GM12878 (cell line): ENCODE measurements at regions not wholly inside any gene's neighbourhood (a gene's known extent, or its start where the extent isn't known, plus 50 kb on each side); places are given as distances from the start of the nearest gene placed in this dataset.

Experiments
- ATAC-seq: fragments of 200-7000 bp; cut with Tn5 transposase; 3 replicates; pipeline ENCODE4 v1.9.1; 2020; ENCODE audit warnings: mild to moderate bottlenecking, moderate library complexity
- BruUV-seq: library from RNA; stranded (reverse); fragments of 400-500 nt; replicated peaks from 2 replicates; lab custom pipeline; 2021; lab: Mats Ljungman, UMichigan
- CTCF ChIA-PET: fragments of 300-600 bp; sonication (Branson Sonifier 250); formaldehyde crosslinking; extraction: SDS; loops from one replicate; lab custom pipeline; 2021; ENCODE audit warnings: inconsistent platforms; lab: Yijun Ruan, JAX
- POLR2A ChIA-PET: fragments of 350-600 bp; formaldehyde crosslinking; extraction: SDS; loops from one replicate; lab custom pipeline; 2021; ENCODE audit warnings: inconsistent platforms; lab: Charles Lee
- RAD21 ChIA-PET: fragments of 300-600 bp; sonication (Branson Sonifier 250); formaldehyde crosslinking; loops from one replicate; lab custom pipeline; 2023; ENCODE audit warnings: antibody characterized with exemption; ENCODE audit not compliant: unreplicated experiment; lab: Charles Lee
- SMC1A ChIA-PET: fragments of 300-600 bp; sonication (Branson Sonifier 250); formaldehyde crosslinking; loops from one replicate; lab custom pipeline; 2023; ENCODE audit not compliant: unreplicated experiment, uncharacterized antibody; lab: Charles Lee
- DNase-seq: peaks from one replicate; pipeline ENCODE4 v3.0.0-alpha.2; 2011; ENCODE audit warnings: low read depth, low spot score
- FAIRE-seq: peaks from 3 replicates; lab custom pipeline; 2011; peaks lifted over from hg19 to GRCh38; lab: Jason Lieb, UNC
- H2AFZ ChIP-seq: 2 replicates; pipeline ENCODE4 v1.6.0; 2011; ENCODE audit warnings: low read depth, low read length, control low read depth; ENCODE audit not compliant: control insufficient read depth
- H3K27ac ChIP-seq: 2 replicates; pipeline ENCODE4 v1.5.1; 2011; ENCODE audit warnings: control low read depth; ENCODE audit not compliant: control insufficient read depth, insufficient read depth
- H3K27me3 ChIP-seq, 2 experiments: replicated peaks in 1 of 2; 2 replicates each; pipeline versions ENCODE4 v1.6.0 to v1.6.1; 2011; ENCODE audit warnings: low read length in 1 of 2; ENCODE audit not compliant: control insufficient read depth in 2 of 2, insufficient read depth in 2 of 2
- H3K36me3 ChIP-seq, 2 experiments: 2 replicates each; pipeline ENCODE4 v1.5.1; 2011; ENCODE audit warnings: low read length in 1 of 2; ENCODE audit not compliant: control insufficient read depth in 2 of 2, insufficient read depth in 2 of 2
- H3K4me1 ChIP-seq: 2 replicates; pipeline ENCODE4 v1.6.1; 2011; ENCODE audit warnings: mild to moderate bottlenecking, low read length, moderate library complexity, mixed read lengths; ENCODE audit not compliant: control insufficient read depth, insufficient read depth
- H3K4me2 ChIP-seq: 2 replicates; pipeline ENCODE4 v1.6.0; 2011; ENCODE audit warnings: control low read depth; ENCODE audit not compliant: control insufficient read depth, insufficient read depth
- H3K4me3 ChIP-seq: fragments of 200-600 bp; sonication (generic); 2 replicates; pipeline ENCODE4 v1.5.1; 2016
- H3K79me2 ChIP-seq: 2 replicates; pipeline ENCODE4 v1.6.0; 2011; ENCODE audit warnings: low read length; ENCODE audit not compliant: control insufficient read depth, insufficient read depth
- H3K9ac ChIP-seq: 2 replicates; pipeline ENCODE4 v1.8.0; 2011; ENCODE audit warnings: low read length, control low read depth, mixed read lengths; ENCODE audit not compliant: control insufficient read depth, insufficient read depth
- H3K9me3 ChIP-seq: replicated peaks from 3 replicates; pipeline ENCODE4 v1.5.1; 2011; ENCODE audit warnings: mild to moderate bottlenecking, low read length; ENCODE audit not compliant: control insufficient read depth, insufficient read depth
- H4K20me1 ChIP-seq: 2 replicates; pipeline ENCODE4 v1.6.0; 2011; ENCODE audit not compliant: control insufficient read depth, insufficient read depth
- DPF2 ChIP-seq: fragments of 450-650 bp; IDR thresholded peaks from 2 replicates; pipeline ENCODE4 v1.6.1; 2017; ENCODE audit warnings: mild to moderate bottlenecking
- NBN ChIP-seq: fragments of 450-650 bp; IDR thresholded peaks from 2 replicates; pipeline ENCODE4 v1.6.1; 2016
- PAX5 ChIP-seq: IDR thresholded peaks from 2 replicates; pipeline ENCODE4 v1.6.1; 2011; ENCODE audit warnings: low read depth, low read length, borderline replicate concordance
- SP1 ChIP-seq: IDR thresholded peaks from one replicate; pipeline ENCODE4 v1.6.1; 2011; ENCODE audit warnings: low read depth, low read length
- ZNF24 ChIP-seq: fragments of 450-650 bp; IDR thresholded peaks from 2 replicates; pipeline ENCODE4 v1.6.1; 2017; ENCODE audit warnings: antibody characterized with exemption, mild to moderate bottlenecking
- ZSCAN29 ChIP-seq: fragments of 450-650 bp; IDR thresholded peaks from 2 replicates; pipeline ENCODE4 v1.6.1; 2017; ENCODE audit warnings: mild to moderate bottlenecking, moderate library complexity
- WGBS: methylation state at CpG from one replicate; pipeline ENCODE4 v1.1.6; 2016; ENCODE audit warnings: low lambda C conversion rate; ENCODE audit not compliant: insufficient replicate concordance, insufficient coverage; ENCODE audit errors: missing lambda C conversion rate; 5-methylcytosine and 5-hydroxymethylcytosine counted together
- in situ Hi-C: fragments of 300-500 bp; cut with MboI; formaldehyde crosslinking; loops from 9 replicates; pipeline ENCODE4 v1.14.3; 2018; ENCODE audit warnings: mixed read lengths
- intact Hi-C: fragments of 100-400 bp; cut with micrococcal nuclease; formaldehyde crosslinking; loops from one replicate; pipeline ENCODE4 v1.14.2; 2022; ENCODE audit not compliant: unreplicated experiment
- TF ChIP-seq, protein P1 (sequence below): fragments of 450-650 bp; IDR thresholded peaks from 2 replicates; pipeline ENCODE4 v1.6.1; 2017; ENCODE audit warnings: low read depth, mild to moderate bottlenecking, moderate library complexity
- TF ChIP-seq, protein P2 (sequence below): IDR thresholded peaks from 2 replicates; pipeline ENCODE4 v1.6.1; 2012; ENCODE audit warnings: low read length, inconsistent platforms
- TF ChIP-seq, protein P3 (sequence below): fragments of 450-650 bp; IDR thresholded peaks from 2 replicates; pipeline ENCODE4 v1.6.1; 2017; ENCODE audit warnings: mild to moderate bottlenecking

DNA sequence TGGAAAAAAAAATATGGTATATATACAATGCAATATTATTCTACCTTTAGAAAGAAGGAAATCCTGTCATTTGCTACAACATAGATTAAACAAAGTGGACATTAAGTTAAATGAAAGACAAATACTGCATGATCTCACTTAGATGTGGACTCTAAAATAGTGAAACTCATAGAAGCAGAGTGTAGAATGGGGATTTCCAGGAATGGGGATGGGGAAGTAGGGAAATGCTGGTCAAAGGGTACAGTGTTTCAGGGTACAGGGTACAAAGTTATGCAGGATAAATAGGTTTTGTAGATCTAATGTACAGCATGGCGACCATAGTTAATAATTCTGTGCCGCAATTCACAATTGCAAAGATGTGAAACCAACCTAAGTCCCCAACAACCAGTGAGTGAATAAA is 385.5 kb downstream of the SFMBT2 start:
- WGBS = 93% methylated on average over 2 of the region's 2 CpGs
- H3K4me2 ChIP-seq = no peak overlapping the region
- no peaks in the 10 kb centered on the region for H3K27me3 ChIP-seq
- H3K4me1 ChIP-seq = no peaks in the 10 kb centered on the region
- CTCF ChIA-PET = interaction anchor here (3.0 kb wide), 1 partner anchor 107 kb away, joined by 20 read pairs; no protein-coding TSS in a partner anchor
- H3K79me2 ChIP-seq = no peaks in the 10 kb centered on the region
- H3K9me3 ChIP-seq = no peaks in the 10 kb centered on the region
- FAIRE-seq = no peak
- no peak overlapping the region for H3K4me3 ChIP-seq
- no peak for DNase-seq
- ATAC-seq = no peak
- H3K9ac ChIP-seq = no peak overlapping the region
- BruUV-seq = no TSS peak
- intact Hi-C loops = no loop called here
- H4K20me1 ChIP-seq = no peaks in the 10 kb centered on the region
- TF ChIP-seq, protein P1, sequence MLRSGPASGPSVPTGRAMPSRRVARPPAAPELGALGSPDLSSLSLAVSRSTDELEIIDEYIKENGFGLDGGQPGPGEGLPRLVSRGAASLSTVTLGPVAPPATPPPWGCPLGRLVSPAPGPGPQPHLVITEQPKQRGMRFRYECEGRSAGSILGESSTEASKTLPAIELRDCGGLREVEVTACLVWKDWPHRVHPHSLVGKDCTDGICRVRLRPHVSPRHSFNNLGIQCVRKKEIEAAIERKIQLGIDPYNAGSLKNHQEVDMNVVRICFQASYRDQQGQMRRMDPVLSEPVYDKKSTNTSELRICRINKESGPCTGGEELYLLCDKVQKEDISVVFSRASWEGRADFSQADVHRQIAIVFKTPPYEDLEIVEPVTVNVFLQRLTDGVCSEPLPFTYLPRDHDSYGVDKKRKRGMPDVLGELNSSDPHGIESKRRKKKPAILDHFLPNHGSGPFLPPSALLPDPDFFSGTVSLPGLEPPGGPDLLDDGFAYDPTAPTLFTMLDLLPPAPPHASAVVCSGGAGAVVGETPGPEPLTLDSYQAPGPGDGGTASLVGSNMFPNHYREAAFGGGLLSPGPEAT = no peak
- TF ChIP-seq NBN (no peak), ZNF24 (no peak), PAX5 (no peak), DPF2 (no peak), SP1 (no peak), ZSCAN29 (no peak)
- TF ChIP-seq, protein P2, sequence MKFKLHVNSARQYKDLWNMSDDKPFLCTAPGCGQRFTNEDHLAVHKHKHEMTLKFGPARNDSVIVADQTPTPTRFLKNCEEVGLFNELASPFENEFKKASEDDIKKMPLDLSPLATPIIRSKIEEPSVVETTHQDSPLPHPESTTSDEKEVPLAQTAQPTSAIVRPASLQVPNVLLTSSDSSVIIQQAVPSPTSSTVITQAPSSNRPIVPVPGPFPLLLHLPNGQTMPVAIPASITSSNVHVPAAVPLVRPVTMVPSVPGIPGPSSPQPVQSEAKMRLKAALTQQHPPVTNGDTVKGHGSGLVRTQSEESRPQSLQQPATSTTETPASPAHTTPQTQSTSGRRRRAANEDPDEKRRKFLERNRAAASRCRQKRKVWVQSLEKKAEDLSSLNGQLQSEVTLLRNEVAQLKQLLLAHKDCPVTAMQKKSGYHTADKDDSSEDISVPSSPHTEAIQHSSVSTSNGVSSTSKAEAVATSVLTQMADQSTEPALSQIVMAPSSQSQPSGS = no peak
- TF ChIP-seq, protein P3, sequence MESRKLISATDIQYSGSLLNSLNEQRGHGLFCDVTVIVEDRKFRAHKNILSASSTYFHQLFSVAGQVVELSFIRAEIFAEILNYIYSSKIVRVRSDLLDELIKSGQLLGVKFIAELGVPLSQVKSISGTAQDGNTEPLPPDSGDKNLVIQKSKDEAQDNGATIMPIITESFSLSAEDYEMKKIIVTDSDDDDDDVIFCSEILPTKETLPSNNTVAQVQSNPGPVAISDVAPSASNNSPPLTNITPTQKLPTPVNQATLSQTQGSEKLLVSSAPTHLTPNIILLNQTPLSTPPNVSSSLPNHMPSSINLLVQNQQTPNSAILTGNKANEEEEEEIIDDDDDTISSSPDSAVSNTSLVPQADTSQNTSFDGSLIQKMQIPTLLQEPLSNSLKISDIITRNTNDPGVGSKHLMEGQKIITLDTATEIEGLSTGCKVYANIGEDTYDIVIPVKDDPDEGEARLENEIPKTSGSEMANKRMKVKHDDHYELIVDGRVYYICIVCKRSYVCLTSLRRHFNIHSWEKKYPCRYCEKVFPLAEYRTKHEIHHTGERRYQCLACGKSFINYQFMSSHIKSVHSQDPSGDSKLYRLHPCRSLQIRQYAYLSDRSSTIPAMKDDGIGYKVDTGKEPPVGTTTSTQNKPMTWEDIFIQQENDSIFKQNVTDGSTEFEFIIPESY = no peak
- TF ChIP-seq, all 136 proteins: peak for 0
- in situ Hi-C loops = no loop called here
- ChIA-PET SMC1A (interaction anchor here (1.7 kb wide), 1 partner anchor 17 kb away, joined by 4 read pairs; no protein-coding TSS in a partner anchor), RAD21 (no interaction called here), POLR2A (interaction anchor here (0.6 kb wide), 1 partner anchor 10 kb away, joined by 3 read pairs; no protein-coding TSS in a partner anchor)
- Histone ChIP-seq H2AFZ (no peak overlapping the region), H3K36me3 (no peaks in the 10 kb centered on the region), H3K27ac (no peak overlapping the region)
